Iris pigment epithelial cell (primary cell): ENCODE measurements at regions not wholly inside any gene's neighbourhood (a gene's known extent, or its start where the extent isn't known, plus 50 kb on each side); places are given as distances from the start of the nearest gene placed in this dataset.

ENCODE experiments used
- DNase-seq: peaks from one replicate; pipeline ENCODE4 v3.0.0-alpha.2; 2011; ENCODE audit warnings: low read depth

DNA sequence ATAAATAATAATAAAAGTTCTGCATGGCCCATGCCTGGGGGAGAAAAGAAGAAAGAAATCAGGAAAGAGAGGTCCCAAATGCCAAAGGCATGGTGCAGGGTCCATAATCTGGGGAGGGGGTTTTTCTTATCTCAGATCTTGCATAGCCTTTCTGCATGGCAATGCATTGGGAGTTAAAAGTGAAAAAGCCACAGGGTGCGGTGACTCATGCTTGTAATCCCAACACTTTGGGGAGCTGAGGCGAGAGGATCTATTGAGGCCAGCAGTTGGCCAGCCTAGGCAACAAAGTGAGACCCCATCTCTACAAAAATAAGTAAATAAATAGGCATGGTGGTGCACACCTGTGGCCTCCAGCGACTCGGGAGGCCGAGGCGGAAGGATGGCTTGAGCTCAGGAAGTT lies 76.8 kb upstream of the GATA2 start:
- no peak for DNase-seq

DNA sequence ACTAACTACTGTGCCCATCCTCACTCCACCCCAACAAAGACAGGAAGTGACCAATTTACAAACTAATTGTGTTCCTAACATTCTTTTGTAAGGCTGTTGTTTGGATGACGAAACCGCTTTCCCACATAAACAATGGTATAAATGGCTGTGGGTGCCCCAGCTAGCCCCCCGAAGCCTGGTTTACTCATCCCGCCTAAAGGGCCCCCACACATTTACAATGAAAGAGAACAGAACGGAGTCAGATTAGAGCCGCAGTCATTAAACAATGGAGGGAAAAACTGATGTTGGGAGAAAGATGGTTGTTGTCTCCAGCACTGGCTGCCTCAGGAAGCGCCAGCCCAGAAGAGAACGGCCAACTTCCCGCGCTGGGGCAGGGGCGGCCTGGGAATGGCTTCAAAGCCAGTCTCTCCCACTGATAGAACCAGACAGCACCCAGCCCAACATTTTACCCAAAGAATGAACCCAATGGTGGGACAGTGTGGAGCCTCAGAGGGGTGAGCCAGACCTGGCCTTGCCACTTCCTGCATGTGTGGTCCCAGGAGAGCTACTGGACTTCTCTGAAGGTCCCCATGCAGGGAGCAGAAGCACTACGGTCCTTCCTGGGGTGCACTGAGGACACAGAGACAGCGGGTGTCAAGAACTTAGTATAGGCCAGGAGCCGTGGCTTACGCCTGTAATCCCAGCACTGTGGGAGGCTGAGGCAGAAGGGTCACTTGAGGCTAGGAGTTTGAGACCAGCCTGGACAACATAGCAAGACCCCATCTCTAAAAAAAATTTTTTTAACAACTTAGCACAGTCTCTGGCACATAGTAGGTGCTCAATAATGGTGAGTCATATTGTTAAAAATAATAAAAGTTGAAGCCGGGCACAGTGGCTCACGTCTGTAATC lies 75.8 kb upstream of the GATA2 start:
- DNase-seq, result no peak

DNA sequence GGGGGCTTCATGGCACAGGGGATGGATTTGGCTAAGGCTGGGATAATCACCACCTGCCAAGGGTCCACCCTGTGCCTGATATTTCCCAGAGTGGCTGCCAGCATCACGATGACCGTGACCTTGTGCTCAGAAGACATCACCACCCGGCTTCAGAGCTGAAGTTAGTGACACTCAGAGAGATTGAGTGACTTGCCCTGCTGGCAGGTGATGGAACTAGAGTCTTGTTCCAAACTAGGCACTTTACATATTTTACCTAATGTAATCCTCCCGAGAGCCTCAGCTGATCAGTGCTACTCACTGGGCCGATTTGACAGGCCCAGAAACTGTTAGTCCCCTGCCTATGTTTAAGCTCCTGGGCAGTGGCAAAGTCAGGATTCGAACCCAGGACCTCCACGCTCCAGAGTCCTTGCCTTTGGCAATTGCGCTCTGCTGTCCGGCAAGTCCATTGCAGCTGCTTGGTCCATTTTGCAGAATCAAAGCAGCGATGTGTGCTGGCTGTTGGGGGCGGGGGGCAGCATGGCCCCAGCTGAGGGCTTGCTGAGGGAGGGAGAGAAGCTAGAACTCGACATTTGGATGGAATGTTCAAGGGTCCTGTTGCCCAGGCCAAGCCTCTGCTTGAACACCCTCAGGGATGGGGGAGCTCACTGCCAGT lies 74.8 kb upstream of the GATA2 start:
- DNase-seq, result no peak

DNA sequence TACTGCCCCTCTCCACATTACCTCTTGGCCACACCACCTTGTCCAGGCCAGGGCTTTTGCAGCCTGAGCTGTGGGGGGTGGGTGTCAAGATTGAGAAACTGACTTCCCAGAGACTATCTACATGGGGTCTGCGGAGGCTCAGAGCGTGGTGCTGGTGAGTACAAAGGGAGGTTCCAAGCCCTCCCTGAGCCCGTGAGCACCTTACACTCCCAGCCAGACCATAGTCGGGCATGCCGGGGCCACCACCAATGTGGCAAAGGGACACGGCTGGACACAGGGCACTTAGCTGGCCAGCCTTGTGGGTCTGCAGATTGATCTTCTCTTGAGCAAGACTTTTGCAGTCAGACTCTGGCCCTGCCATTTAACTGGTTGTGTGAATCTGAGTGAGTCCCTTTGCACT lies 74.1 kb upstream of the GATA2 start:
- DNase-seq, result no peak

DNA sequence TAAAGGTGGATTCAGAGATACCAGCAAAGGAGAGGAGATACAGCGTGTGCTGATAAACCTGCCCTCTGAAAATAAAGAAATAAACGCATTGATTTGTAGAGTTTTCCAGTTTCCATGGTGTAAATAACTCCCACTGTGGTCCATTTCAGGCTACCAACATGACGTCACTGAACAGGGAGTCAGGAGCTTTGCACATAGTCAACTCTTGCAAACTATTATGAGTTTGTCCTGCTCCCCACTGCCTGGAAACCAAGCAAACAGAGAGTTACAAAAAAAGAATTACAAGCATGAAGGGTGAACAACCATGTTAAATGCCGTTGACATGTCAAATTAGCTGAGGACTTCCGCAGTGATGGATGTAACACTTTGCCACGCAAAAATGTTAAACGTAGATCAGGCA lies 70.4 kb upstream of the GATA2 start:
- DNase-seq, result no peak

DNA sequence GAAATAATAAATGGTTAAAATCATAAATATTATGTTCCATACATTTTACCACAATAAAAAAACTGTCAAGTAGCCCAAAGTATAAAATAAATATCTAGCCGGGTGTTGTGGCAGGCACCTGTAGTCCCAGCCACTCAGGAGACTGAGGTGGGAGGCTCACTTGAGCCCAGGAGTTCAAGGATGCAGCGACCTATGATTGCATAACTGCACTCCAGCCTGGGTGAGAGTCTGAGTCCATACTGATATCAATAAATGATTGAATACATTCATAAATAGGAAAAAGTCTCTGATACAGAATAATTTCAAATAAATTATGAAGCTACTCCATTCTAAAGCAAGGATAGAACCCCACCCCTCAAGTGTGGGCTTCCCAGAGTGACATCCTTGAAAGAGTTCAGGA lies 68.5 kb upstream of the GATA2 start:
- no peak for DNase-seq

DNA sequence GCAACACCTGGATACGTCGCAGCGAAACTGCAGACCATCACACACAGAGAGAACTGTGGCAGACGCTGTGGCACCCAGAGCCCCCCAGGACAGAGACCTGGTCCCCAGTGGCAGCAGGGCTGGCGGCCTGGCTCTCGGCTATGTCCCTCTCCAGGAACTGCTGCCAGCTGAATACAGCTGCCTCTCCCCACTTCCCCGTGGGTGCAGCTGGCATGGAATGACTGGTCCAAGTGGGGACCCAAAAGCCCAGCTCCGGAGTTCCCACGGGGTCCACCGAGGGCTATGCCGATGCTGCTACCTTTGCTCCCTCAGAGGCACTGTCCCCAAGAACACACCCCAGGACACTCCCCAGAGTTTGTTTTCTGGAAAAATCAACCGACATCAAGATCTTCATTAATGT lies 67.8 kb upstream of the GATA2 start:
- no peak for DNase-seq

DNA sequence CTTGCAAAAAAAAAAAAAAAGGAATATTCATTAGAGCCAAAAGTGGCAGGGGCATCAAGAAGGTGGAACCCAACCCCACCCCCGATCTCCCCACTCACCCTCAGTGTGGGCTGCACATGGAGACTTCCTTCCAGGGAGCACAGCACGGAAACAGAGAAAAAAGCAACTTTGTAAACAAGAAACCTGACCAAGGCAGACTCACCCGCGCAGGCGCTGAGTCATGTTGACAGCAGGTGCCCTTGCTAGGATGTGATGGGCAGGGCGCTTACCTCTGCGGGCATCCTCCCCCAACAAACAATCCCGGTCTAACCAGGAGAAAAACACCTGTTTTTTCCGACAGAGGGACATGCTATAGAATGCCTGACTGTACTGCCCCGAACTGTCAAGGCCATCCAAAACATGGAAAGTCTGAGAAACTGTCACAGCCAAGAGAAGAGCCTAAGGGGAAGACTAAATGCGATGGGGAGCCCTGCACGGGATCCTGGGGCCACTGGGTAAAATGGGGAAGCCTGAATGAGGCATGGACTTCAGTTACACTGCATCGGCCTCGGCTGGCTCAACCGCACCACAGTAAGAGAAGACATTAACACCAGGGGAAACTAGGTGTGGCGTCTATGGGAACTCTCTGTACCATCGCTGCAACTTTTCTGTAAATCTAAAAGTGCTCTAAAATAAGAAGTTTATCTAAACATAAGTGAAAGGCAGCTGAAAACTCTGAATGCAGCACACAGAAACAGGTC lies 66.7 kb upstream of the GATA2 start:
- peak; percentile 37 for DNase-seq

DNA sequence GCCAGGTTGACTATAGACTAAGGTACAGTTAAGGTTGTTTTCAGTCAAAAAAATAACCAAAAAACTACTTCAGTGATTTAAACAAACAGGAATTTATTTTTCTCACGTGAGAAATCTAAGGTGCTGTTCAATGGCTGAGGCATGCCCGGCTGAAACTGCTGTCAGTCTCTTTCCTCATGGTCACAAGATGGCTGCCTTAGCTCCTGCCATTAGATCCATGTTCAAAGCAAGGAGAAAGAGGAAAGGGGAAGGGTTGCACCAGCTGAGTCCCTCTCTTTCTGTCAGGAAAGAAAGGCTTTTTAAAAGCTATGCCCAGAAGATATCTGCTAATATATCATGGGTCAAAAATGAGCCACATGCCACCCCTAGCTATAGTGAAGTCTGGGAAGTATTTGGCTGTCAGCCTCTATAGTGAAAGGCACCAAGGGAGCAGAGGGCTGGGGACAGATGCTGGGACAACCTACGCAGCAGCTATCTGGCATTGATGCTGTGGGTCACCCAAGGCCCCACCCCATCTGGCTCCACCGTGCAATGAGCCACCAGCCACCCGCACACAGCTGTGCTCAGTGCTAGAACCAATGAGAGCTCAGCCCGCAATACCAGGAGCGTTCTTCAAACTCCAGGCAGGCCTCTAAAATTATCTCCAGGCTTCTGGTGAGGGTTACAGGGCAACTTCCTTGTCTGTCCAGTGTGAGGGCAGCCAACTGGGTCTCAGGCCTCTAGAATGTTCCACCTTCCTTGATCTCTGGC lies 64.7 kb upstream of the GATA2 start:
- no peak for DNase-seq

DNA sequence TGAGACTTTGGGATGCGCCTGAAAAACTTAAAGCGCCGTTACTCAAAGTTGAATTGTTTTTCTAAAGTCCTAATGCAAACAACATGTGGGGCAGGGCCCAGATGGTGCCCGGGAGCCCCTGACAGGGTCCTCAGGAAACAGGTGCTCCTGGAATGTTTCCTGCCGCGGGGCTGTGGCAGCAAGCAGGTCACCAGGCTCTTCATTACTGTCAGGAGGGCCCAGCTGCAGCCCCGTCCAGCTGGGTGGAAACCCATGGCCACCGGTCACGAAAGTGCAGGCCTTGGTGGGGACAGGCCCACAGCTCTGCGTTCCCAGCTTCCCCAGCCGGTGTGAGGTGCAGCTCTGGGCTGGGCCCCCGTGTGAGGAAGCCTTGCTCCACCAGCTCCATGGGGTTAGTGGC lies 63.9 kb upstream of the GATA2 start:
- DNase-seq, result no peak

DNA sequence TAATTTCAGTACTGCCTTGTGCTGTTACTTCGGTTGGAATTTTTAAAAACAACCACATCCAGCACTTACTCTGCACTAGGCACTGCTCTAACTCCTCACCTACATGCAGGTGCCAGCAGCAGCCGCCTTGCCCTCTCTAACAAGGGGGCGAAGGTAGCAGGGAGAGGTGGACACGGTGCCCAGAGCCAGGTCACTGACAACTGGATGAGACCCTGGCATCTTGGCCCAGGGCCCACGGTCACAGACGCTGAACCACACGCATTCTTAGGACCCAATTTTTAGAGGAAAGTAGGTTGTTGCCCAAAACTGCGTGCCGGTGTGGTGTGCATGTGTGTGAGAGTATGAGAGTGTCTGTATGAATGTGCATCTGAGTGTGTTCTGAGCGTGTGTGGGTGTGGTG lies 63.4 kb upstream of the GATA2 start:
- DNase-seq, result no peak

DNA sequence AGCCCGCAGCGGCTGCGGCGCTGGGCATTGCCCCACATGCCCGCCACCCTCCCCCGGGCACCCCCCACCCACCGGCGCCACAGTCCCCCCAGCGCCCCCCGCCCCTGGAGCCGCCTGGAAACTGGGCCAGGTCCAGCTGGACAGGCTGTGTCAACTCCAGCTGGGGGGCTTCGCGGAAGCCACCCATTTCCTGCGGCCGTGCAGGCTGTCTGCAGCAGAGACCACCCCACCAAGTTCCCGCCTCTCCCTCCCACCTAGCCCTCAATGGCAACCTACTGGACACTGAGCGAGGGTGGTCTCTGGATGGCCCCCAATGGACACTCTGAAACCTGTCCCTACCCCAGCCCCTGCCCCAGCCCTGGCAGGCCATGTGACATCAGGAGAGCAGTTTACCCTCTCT lies 62.8 kb upstream of the GATA2 start:
- no peak for DNase-seq

DNA sequence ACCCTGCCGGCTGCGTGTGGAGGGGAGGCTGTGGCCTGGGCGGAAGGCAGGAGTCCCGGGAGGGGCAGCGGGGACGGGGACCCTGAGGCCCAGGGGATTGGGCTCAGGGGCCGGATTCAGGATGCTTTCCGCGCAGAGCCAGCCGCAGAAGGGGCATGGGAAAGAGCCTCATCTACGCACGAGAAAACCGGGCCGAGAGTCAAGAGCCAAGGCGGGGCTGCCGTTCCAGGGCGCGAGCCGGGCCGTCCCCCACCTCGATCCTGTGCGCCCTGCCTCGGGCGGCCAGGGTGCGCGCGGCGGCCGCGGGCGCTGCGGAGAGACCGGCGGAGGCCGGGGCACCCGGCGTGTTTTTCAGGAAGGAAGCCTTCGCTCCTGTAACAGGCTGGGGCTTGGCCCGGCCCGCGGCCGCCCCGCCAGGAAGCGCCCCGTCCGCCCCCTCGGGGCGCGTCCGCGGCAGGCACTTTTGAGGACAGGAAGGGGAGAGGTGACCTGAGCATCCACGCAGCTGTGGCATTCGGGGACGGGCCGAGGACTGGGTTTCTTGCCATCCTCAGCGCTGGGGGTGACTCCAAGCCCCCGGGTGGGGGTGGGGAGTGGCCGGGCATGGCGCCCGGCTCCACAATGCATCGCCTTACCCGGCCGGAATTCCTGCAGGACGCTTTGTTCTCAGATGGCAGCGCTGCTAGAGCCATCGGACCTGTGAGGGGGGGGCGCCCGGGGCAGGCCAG lies 62.3 kb upstream of the GATA2 start:
- no peak for DNase-seq

DNA sequence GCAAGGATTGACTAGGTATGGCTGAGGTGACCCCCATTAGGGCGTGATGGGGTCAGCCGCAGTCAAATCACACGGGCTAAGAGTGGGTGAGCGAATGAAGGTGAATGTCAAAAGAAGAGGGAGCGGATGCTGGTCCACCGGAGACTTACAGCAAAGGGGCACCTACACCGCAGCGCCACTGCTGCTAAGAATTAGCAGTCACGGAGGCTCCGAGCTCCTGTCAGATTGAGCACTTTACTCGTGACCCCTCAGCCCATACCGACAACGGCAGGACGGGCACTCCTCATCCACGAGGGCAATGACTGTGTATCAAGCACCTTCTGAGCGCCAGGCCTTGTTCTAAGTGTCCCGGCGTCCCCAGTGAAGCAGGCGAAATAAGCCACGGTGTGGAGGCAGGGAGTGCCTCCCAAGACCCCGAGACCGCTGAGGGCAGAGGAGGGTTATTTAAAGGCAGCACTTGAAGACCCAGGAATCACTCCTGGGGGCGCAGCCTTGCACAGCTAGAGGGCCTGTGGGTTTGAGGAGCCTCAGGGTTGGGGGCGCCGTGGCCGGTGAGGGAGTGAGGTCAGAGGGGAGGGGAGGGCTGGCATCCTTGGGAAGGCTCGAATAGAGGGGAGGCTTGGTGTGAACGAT lies 61.6 kb upstream of the GATA2 start:
- no peak for DNase-seq

DNA sequence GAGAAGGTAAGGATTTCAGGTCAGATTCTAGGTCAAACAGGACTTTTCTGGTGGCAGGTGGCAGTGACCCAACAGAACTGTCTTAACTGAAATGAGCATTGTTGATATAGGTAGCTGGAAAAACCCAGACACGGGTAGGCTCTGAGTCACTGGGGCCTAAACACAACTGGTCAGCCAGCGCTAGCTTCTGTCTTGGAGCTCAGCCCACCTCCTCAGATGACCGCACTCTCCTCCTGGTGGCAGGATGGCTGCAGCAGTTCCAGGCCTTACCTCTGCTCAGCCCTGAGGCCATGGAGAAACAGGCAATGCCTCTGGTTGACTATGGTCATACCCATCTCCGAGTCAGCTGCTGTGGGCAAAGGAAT lies 61.1 kb upstream of the GATA2 start:
- peak; percentile 91 for DNase-seq

DNA sequence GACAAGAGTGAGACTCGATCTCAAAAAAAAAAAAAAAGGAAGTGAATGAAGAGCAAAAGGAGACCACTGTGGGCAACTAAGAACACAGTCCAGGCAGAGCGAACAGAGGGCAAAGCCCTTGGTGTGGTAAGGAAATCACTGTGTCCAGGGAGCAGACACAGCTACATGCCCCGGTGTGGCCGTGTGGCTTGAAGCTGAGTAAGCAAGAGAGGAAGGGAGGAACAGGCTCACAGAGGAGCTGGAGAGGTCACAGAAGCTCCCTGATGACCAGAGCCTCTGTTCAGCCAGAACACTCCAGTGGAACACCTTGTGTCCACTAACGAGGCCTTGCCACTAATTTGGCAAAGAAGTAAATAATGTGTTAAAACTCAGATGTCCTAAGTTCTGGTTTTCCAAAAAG lies 60.6 kb upstream of the GATA2 start:
- no peak for DNase-seq

DNA sequence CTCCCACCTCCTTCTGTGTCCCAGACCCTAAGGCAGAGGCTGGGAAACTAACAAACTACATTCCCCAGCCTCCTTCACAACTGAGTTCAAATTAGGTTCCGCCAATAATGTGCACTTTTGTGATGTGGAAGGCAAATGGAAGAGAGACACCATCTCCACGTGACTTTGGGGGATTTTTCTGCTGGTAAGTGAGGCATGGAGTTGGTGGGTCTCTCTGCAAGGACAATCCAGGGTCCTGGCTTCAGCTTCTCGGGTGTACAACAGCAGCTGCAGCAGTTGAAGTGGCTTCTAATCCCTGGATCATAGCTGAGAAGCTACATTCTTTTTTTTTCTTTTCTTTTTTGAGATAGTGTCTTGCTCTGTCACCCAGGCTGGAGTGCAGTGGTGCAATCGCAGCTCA lies 58.9 kb upstream of the GATA2 start:
- peak; percentile 22 for DNase-seq

DNA sequence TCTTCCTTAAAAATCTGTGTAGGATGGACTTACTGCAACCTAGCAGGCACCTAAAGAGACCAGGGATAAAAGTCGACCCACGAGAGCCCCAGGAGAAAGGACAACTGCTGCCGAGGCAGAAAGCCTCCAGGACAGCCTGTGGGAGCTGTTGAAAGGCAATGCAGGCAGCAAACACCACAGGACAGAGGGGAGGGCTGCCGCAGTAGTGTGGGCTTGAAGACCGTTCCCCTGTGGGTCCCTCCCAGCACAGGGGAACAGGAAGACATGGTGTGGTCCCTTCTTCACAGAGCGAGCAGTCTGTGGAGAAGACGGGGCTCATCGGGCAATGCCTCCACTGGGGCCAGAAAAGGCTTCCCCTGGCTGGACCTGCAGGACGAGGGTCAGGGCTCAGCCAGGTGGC lies 58.5 kb upstream of the GATA2 start:
- DNase-seq, result no peak

DNA sequence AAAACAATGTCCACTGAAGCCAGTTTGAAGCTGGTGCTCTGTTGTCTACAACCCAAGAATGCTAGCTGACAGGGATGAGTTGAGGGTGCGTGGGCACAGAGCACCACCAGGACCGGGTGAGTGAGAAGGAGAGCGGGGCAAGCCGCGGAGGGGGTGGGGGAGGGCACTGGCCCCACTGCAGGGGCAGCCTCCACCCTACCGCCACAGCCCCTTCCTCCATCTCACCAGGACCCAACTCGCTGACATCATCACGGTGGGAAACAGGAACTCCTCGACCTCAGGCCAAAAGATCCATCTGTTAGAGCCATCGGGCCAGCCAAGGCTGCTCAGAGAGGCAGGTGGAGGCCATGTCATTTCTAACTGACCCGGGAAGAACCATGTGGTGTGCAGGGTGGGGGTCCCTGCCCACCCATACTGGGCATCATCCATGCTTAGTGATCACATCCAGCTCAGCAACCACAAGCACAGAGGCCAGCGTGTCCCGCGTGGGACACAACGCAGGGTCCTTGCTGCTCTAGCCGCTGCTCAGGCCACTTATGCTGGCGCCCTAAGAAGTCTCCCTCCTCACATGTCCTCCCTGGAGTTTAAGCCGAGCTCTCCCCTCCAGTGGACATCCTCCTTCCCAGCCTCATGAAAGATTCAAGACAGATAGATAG lies 57.6 kb upstream of the GATA2 start:
- no peak for DNase-seq

DNA sequence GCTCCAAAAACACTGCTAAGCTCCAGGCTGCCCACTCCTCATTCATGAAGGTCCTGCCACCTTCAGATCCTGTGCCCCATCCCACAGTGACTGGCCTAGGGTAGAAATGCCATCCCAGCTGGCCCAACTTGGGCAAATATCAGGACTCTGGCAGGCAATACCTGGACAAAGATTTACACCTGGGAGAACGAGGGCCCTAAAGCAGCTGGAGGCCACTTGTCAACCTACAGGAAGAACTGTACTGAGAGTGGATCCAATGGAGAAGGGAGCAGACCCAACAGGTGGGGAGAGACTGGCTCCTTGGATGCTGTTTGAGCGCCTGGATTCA lies 57.1 kb upstream of the GATA2 start:
- DNase-seq, result no peak
